PFSK-1 (cell line): ENCODE measurements at regions not wholly inside any gene's neighbourhood (a gene's known extent, or its start where the extent isn't known, plus 50 kb on each side); places are given as distances from the start of the nearest gene placed in this dataset.

ENCODE experiments used
- FOXP2 ChIP-seq: optimal IDR thresholded peaks from 2 replicates; pipeline ENCODE3; 2011; ENCODE audit warnings: borderline replicate concordance, control low read depth, inconsistent platforms; ENCODE audit not compliant: insufficient read depth; ENCODE audit errors: extremely low read length, extremely low read depth
- POLR2AphosphoS5 ChIP-seq: IDR thresholded peaks from 2 replicates; pipeline ENCODE4 v1.6.1; 2012; ENCODE audit warnings: low read depth, mild to moderate bottlenecking, control low read depth, low read length, moderate library complexity
- REST ChIP-seq, 2 experiments: IDR thresholded peaks; 2 replicates each; pipeline versions ENCODE4 v1.6.1 to v1.8.0; 2011 to 2012; ENCODE audit warnings: low read depth in 2 of 2, low read length in 2 of 2, control low read depth in 1 of 2, inconsistent platforms in 1 of 2, mild to moderate bottlenecking in 1 of 2, moderate library complexity in 1 of 2; ENCODE audit not compliant: insufficient read depth in 1 of 2

- TF ChIP-seq REST (IDR thresholded peaks at IDR 0.05; ENCODE audit: insufficient read depth in 1 of 2, low read depth in 2 of 2, low read length in 2 of 2) (no peak), POLR2AphosphoS5 (no peak), FOXP2 (no peak)
Observed at GRCh38 chr12:19759227-19759626, 319.9 kb downstream of the AEBP2 start.
